Gastrocnemius medialis (tissue), 4 donors: ENCODE measurements at regions not wholly inside any gene's neighbourhood (a gene's known extent, or its start where the extent isn't known, plus 50 kb on each side); places are given as distances from the start of the nearest gene placed in this dataset.

Experiments
- ATAC-seq, 2 donors: fragments of 150-250 bp; one replicate each; pipeline ENCODE4 v1.9.1; 2016
- DNase-seq, 2 donors: peaks; one replicate each; pipeline ENCODE4 v3.0.0-alpha.2; 2019
- H3K27ac ChIP-seq, 4 donors: fragments of 200-600 bp; sonication (generic); 1 replicate in 1 of 4; 2 replicates in 3 of 4; pipeline ENCODE4 v1.5.1; 2016 to 2018; ENCODE audit warnings: mild to moderate bottlenecking in 2 of 4, moderate library complexity in 1 of 4
- H3K27me3 ChIP-seq, 3 donors: fragments of 200-600 bp; sonication (generic) in 2 of 3; 1 replicate in 1 of 3; 2 replicates in 2 of 3; pipeline versions ENCODE4 v1.5.1 to v1.6.0; 2016 to 2019; ENCODE audit warnings: mild to moderate bottlenecking in 1 of 3, moderate library complexity in 1 of 3
- H3K36me3 ChIP-seq, 2 donors: fragments of 200-600 bp; sonication (generic) in 1 of 2; one replicate each; pipeline ENCODE4 v1.5.1; 2017 to 2018
- H3K4me1 ChIP-seq, 2 donors: fragments of 200-600 bp; sonication (generic) in 1 of 2; one replicate each; pipeline ENCODE4 v1.5.1; 2016 to 2017; ENCODE audit warnings: mild to moderate bottlenecking in 2 of 2
- H3K4me3 ChIP-seq, 4 donors: fragments of 200-600 bp; sonication (generic) in 3 of 4; 1 replicate in 1 of 4; 2 replicates in 3 of 4; pipeline ENCODE4 v1.5.1; 2016 to 2019; ENCODE audit warnings: mild to moderate bottlenecking in 2 of 4
- H3K9me3 ChIP-seq, 3 donors: fragments of 200-600 bp; sonication (generic) in 2 of 3; 1 replicate in 1 of 3; 2 replicates in 2 of 3; pipeline ENCODE4 v1.5.1; 2016 to 2019
- POLR2A ChIP-seq, 2 donors: fragments of 450-650 bp; IDR thresholded peaks; one replicate each; pipeline ENCODE4 v1.6.1; 2017; ENCODE audit warnings: antibody characterized with exemption in 2 of 2, mild to moderate bottlenecking in 2 of 2, moderate library complexity in 2 of 2
- in situ Hi-C, 4 donors: fragments of 200-750 bp; cut with MboI; loops; one replicate each; pipeline versions ENCODE4 v1.15.0 to v1.8.0; 2017; ENCODE audit warnings: low sequenced_read_pairs in 4 of 4
- intact Hi-C: fragments of 100-400 bp; cut with DNase I; formaldehyde crosslinking; loops from one replicate; pipeline ENCODE4 v1.15.1; 2023; ENCODE audit warnings: low total_unique reads
- TF ChIP-seq, protein P1 (sequence below), 5 experiments: fragments of 450-650 bp in 3 of 5; fragments of 200-600 bp in 2 of 5; sonication (generic) in 2 of 5; IDR thresholded peaks in 4 of 5; conservative IDR thresholded peaks in 1 of 5; 1 replicate in 4 of 5; 2 replicates in 1 of 5; pipeline ENCODE4 v1.5.1; 2016 to 2019; ENCODE audit warnings: antibody characterized with exemption in 5 of 5, mild to moderate bottlenecking in 3 of 5, moderate library complexity in 3 of 5

DNA sequence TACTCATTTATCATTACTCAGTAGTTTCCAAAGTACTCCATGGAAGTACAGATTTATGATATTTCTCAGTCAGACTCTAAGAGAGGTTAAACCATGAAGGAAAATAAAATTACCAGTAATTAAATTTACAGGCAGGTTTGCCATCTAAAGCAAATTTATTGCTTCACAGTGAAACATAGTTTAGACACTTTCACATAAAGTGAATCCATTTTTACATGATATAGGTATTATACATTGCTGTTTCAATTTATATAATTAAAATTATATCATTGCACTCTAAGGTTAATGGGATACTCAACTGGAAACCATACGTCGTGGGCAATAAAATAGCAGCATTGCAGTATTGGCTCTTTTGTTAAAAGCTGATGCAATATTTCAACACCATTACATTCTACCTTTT lies 202.8 kb downstream of the SLIT2 start:
- Histone ChIP-seq H3K4me1 (no peaks in the 10 kb centered on the region), H3K36me3 (no peaks in the 10 kb centered on the region), H3K27ac (no peak overlapping the region), H3K4me3 (no peak overlapping the region), H3K9me3 (no peaks in the 10 kb centered on the region), H3K27me3 (no peaks in the 10 kb centered on the region)
- intact Hi-C loops (no loop called here), in situ Hi-C loops (no loop called here)
- DNase-seq = no peak
- ATAC-seq = no peak
- TF ChIP-seq POLR2A (IDR thresholded peaks at IDR 0.05) = no peak
- TF ChIP-seq, protein P1, sequence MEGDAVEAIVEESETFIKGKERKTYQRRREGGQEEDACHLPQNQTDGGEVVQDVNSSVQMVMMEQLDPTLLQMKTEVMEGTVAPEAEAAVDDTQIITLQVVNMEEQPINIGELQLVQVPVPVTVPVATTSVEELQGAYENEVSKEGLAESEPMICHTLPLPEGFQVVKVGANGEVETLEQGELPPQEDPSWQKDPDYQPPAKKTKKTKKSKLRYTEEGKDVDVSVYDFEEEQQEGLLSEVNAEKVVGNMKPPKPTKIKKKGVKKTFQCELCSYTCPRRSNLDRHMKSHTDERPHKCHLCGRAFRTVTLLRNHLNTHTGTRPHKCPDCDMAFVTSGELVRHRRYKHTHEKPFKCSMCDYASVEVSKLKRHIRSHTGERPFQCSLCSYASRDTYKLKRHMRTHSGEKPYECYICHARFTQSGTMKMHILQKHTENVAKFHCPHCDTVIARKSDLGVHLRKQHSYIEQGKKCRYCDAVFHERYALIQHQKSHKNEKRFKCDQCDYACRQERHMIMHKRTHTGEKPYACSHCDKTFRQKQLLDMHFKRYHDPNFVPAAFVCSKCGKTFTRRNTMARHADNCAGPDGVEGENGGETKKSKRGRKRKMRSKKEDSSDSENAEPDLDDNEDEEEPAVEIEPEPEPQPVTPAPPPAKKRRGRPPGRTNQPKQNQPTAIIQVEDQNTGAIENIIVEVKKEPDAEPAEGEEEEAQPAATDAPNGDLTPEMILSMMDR (IDR thresholded peaks at IDR 0.05 in 4 of 5, conservative IDR thresholded peaks at IDR 0.05 in 1 of 5) = no peak

DNA sequence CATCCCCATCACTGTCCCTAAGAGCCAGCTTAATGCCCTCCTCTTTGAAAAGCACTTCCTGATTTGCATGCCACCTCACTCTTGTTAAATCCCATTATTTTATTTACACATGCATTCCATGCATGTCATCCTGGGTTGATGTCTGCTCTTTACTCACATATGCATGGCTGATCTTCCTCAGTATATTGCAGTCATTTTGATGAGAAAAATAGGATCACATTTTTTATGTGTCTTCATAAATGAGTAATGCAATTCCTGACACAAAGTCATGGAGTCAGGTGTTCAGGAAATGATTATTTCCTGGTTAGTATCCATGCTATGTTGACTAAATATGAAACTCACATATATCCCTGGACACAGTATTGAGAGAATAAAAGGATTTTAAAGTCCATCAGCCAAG lies 204.7 kb downstream of the SLIT2 start:
- in situ Hi-C loops = no loop called here
- Histone ChIP-seq H3K4me1 (no peaks in the 10 kb centered on the region), H3K4me3 (no peak overlapping the region), H3K27me3 (no peaks in the 10 kb centered on the region), H3K36me3 (no peaks in the 10 kb centered on the region), H3K27ac (no peak overlapping the region), H3K9me3 (no peaks in the 10 kb centered on the region)
- intact Hi-C loops = no loop called here
- TF ChIP-seq POLR2A (IDR thresholded peaks at IDR 0.05) = no peak
- TF ChIP-seq, protein P1 (IDR thresholded peaks at IDR 0.05 in 4 of 5, conservative IDR thresholded peaks at IDR 0.05 in 1 of 5) = no peak
- ATAC-seq (no peak), DNase-seq (no peak)

DNA sequence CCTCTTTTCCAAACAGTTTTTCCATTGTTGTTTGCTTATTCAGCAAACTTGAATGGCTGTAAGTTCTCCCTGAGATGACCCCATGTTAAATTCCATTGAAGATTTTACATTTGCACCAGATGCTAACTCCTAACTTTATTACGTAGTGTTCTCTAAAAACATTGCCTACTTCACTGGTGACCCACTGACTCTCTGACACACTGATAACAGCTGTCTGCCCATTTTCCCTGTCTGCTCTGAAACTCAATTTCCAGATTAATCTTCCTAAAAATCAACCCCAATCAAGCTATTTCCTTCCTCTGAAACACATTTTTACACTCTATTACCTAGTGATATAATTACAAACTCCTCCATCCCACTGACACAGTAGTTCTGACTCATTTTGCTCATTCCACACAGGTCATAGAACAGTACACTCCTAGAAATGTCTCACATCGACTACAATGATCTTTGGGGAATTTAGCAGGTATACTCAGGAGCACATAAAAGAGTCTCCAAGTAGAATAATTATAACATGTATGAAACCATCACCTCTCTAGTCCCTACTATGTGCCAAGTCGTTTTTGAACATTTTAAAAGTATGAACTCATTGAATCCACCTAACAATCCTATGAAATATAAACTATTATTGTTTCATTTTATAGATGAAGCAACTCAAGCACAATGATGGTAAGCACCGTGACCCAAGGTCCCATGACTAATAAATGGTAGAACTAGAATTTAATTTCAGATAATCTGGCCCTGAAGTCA lies 210.9 kb downstream of the SLIT2 start:
- no peaks in the 10 kb centered on the region for H3K4me1 ChIP-seq
- H3K27me3 ChIP-seq = no peaks in the 10 kb centered on the region
- H3K4me3 ChIP-seq = no peak overlapping the region
- TF ChIP-seq POLR2A (IDR thresholded peaks at IDR 0.05) = no peak
- TF ChIP-seq, protein P1 (IDR thresholded peaks at IDR 0.05 in 4 of 5, conservative IDR thresholded peaks at IDR 0.05 in 1 of 5) = no peak
- no peaks in the 10 kb centered on the region for H3K9me3 ChIP-seq
- in situ Hi-C loops (no loop called here), intact Hi-C loops (no loop called here)
- H3K27ac ChIP-seq = no peak overlapping the region
- no peak for DNase-seq
- no peak for ATAC-seq
- no peaks in the 10 kb centered on the region for H3K36me3 ChIP-seq

DNA sequence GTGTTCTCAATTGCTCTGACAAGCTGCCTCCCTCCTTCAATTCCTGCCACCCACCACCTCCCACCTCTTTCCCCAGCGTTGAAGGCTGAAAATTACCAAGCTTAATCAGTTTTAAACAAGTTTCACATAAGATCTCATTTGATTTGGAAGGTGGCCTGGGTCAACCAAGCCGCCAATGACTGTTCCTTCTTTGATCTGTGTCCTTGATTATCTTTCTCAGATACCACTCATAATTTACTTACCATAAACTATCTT lies 211.4 kb downstream of the SLIT2 start:
- Histone ChIP-seq H3K27me3 (no peaks in the 10 kb centered on the region), H3K9me3 (no peaks in the 10 kb centered on the region), H3K27ac (no peak overlapping the region), H3K4me3 (no peak overlapping the region), H3K36me3 (no peaks in the 10 kb centered on the region), H3K4me1 (no peaks in the 10 kb centered on the region)
- intact Hi-C loops (no loop called here), in situ Hi-C loops (no loop called here)
- no peak for DNase-seq
- TF ChIP-seq, protein P1 (IDR thresholded peaks at IDR 0.05 in 4 of 5, conservative IDR thresholded peaks at IDR 0.05 in 1 of 5) = no peak
- no peak for TF ChIP-seq POLR2A (IDR thresholded peaks at IDR 0.05)
- no peak for ATAC-seq

DNA sequence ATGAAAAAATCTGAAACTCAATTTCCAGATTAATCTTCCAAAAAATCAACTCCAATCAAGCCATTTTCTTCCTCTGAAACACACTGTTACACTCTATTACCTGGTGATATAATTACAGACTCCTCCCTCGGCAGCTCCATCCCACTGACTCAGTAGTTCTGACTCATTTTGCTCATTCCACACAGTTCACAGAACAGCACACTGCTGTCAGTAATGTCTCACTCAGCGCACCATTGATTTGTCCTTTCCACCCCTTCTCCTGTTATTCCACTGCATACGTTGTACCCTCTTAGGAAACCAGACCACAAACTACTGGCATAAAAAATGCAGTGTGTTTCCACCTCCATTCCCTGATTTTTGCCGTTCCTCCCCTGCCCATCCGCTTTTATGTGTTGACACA lies 212.7 kb downstream of the SLIT2 start:
- in situ Hi-C loops (no loop called here), intact Hi-C loops (no loop called here)
- H3K4me3 ChIP-seq = no peak overlapping the region
- ATAC-seq (no peak), DNase-seq (no peak)
- H3K27ac ChIP-seq = no peak overlapping the region
- H3K9me3 ChIP-seq = no peaks in the 10 kb centered on the region
- H3K4me1 ChIP-seq = no peaks in the 10 kb centered on the region
- TF ChIP-seq, protein P1 (IDR thresholded peaks at IDR 0.05 in 4 of 5, conservative IDR thresholded peaks at IDR 0.05 in 1 of 5) = no peak
- TF ChIP-seq POLR2A (IDR thresholded peaks at IDR 0.05) = no peak
- H3K36me3 ChIP-seq = no peaks in the 10 kb centered on the region
- no peaks in the 10 kb centered on the region for H3K27me3 ChIP-seq
